Glomerular visceral epithelial cell (primary cell): ENCODE measurements at regions not wholly inside any gene's neighbourhood (a gene's known extent, or its start where the extent isn't known, plus 50 kb on each side); places are given as distances from the start of the nearest gene placed in this dataset.
"Not testable (repeated sequence)": the region's sequence is repeated elsewhere in the genome, so short reads cannot be mapped to it uniquely, and the experiment has no call there.

Experiments
- DNase-seq: peaks from one replicate; pipeline ENCODE4 v3.0.0-alpha.2; 2016; ENCODE audit errors: extremely low spot score

GRCh38 chr5:17326600-17327037, 109.2 kb downstream of the BASP1 start:
- DNase-seq = no peak

GRCh38 chr5:17327048-17327625, 109.7 kb downstream of the BASP1 start:
- no peak for DNase-seq

GRCh38 chr5:17329571-17329970, 112.1 kb downstream of the BASP1 start:
- DNase-seq = no peak

- DNase-seq = no peak
Measured at GRCh38 chr5:17330386-17330785, 113.0 kb downstream of the BASP1 start.

GRCh38 chr5:17331651-17332050, 114.2 kb downstream of the BASP1 start:
- DNase-seq = no peak

- no peak for DNase-seq
Measured at GRCh38 chr5:17333755-17334154, 116.3 kb downstream of the BASP1 start.

- no peak for DNase-seq
Measured at GRCh38 chr5:17336054-17336453, 118.6 kb downstream of the BASP1 start.

- not testable (repeated sequence) for DNase-seq
Measured at GRCh38 chr5:17336723-17337122, 119.3 kb downstream of the BASP1 start.

GRCh38 chr5:17339841-17340240, 122.4 kb downstream of the BASP1 start:
- DNase-seq = no peak

GRCh38 chr5:17340379-17340778, 122.9 kb downstream of the BASP1 start:
- DNase-seq = no peak

- DNase-seq = no peak
Measured at GRCh38 chr5:17340819-17341218, 123.4 kb downstream of the BASP1 start.

- DNase-seq = peak; percentile 49
Measured at GRCh38 chr5:17343675-17344074, 126.2 kb downstream of the BASP1 start.

GRCh38 chr5:17346811-17347210, 129.4 kb downstream of the BASP1 start:
- no peak for DNase-seq

- no peak for DNase-seq
Measured at GRCh38 chr5:17352223-17352622, 134.8 kb downstream of the BASP1 start.

- no peak for DNase-seq
Measured at GRCh38 chr5:17354265-17354664, 136.8 kb downstream of the BASP1 start.

- peak; percentile 18 for DNase-seq
Measured at GRCh38 chr5:17355586-17356346, 138.3 kb downstream of the BASP1 start.

GRCh38 chr5:17356551-17356950, 139.1 kb downstream of the BASP1 start:
- DNase-seq = no peak

- no peak for DNase-seq
Measured at GRCh38 chr5:17357504-17357903, 140.1 kb downstream of the BASP1 start.

- no peak for DNase-seq
Measured at GRCh38 chr5:17358031-17358430, 140.0 kb upstream of the TAF11L2 start.

- no peak for DNase-seq
Measured at GRCh38 chr5:17359451-17360011, 138.5 kb upstream of the TAF11L2 start.

- no peak for DNase-seq
Measured at GRCh38 chr5:17360879-17361278, 137.2 kb upstream of the TAF11L2 start.

- no peak for DNase-seq
Measured at GRCh38 chr5:17361331-17361730, 136.7 kb upstream of the TAF11L2 start.
